GM23338 (cell line): ENCODE measurements at regions not wholly inside any gene's neighbourhood (a gene's known extent, or its start where the extent isn't known, plus 50 kb on each side); places are given as distances from the start of the nearest gene placed in this dataset.

Source experiments
- ATAC-seq: fragments of 200-7000 bp; cut with Tn5 transposase; 3 replicates; pipeline ENCODE4 v1.9.1; 2020
- DNase-seq: peaks from one replicate; pipeline ENCODE4 v3.0.0-alpha.2; 2015; ENCODE audit warnings: low spot score
- H2AFZ ChIP-seq: fragments of 200-600 bp; sonication (generic); 2 replicates; pipeline ENCODE4 v1.8.0; 2016; ENCODE audit warnings: antibody characterized with exemption, mild to moderate bottlenecking, moderate library complexity
- H3F3A ChIP-seq: fragments of 200-600 bp; sonication (generic); replicated peaks from 2 replicates; pipeline ENCODE4 v1.8.0; 2017; ENCODE audit warnings: antibody characterized with exemption, mixed run types, low read depth
- H3K27ac ChIP-seq: fragments of 200-600 bp; sonication (generic); 2 replicates; pipeline ENCODE4 v1.6.1; 2016; ENCODE audit warnings: low read depth
- H3K27me3 ChIP-seq: fragments of 200-600 bp; sonication (generic); 2 replicates; pipeline ENCODE4 v1.8.0; 2016; ENCODE audit warnings: mild to moderate bottlenecking, mixed run types, moderate library complexity; ENCODE audit not compliant: insufficient read depth
- H3K36me3 ChIP-seq: fragments of 200-600 bp; sonication (generic); 2 replicates; pipeline ENCODE4 v1.8.0; 2016; ENCODE audit warnings: mild to moderate bottlenecking; ENCODE audit not compliant: insufficient read depth
- H3K4me1 ChIP-seq: fragments of 200-600 bp; sonication (generic); 2 replicates; pipeline ENCODE4 v1.8.0; 2016; ENCODE audit warnings: mild to moderate bottlenecking, moderate library complexity; ENCODE audit not compliant: insufficient read depth
- H3K4me2 ChIP-seq: fragments of 200-600 bp; sonication (generic); 2 replicates; pipeline ENCODE4 v1.7.1; 2017; ENCODE audit warnings: mixed run types
- H3K4me3 ChIP-seq: fragments of 200-600 bp; sonication (generic); 2 replicates; pipeline ENCODE4 v1.6.1; 2016; ENCODE audit warnings: mixed run types
- H3K79me2 ChIP-seq: fragments of 200-600 bp; sonication (generic); replicated peaks from 2 replicates; pipeline ENCODE4 v1.8.0; 2017; ENCODE audit warnings: mild to moderate bottlenecking; ENCODE audit not compliant: insufficient read depth
- H3K9me2 ChIP-seq: fragments of 200-600 bp; sonication (generic); 2 replicates; pipeline ENCODE4 v1.8.0; 2017; ENCODE audit not compliant: insufficient read depth
- H4K20me1 ChIP-seq: fragments of 200-600 bp; sonication (generic); replicated peaks from 2 replicates; pipeline ENCODE4 v1.8.0; 2017; ENCODE audit warnings: mild to moderate bottlenecking; ENCODE audit not compliant: insufficient read depth
- H3K27ac Mint-ChIP-seq: 2 replicates; pipeline ENCODE4 v1.8.0; 2020; ENCODE audit warnings: inconsistent platforms, mild to moderate bottlenecking, moderate library complexity, mixed read lengths
- H3K27me3 Mint-ChIP-seq: 3 replicates; pipeline ENCODE4 v1.8.0; 2022; ENCODE audit warnings: low read depth, mild to moderate bottlenecking, moderate library complexity, mixed read lengths, inconsistent platforms; ENCODE audit not compliant: insufficient read depth, poor library complexity
- H3K36me3 Mint-ChIP-seq: 3 replicates; pipeline ENCODE4 v1.8.0; 2021; ENCODE audit warnings: low read depth, mild to moderate bottlenecking, inconsistent platforms, moderate library complexity, mixed read lengths
- H3K4me1 Mint-ChIP-seq: 3 replicates; pipeline ENCODE4 v1.8.0; 2020; ENCODE audit warnings: mild to moderate bottlenecking, inconsistent platforms, mixed read lengths
- H3K4me3 Mint-ChIP-seq: 3 replicates; pipeline ENCODE4 v1.8.0; 2021; ENCODE audit warnings: moderate library complexity, mild to moderate bottlenecking, inconsistent platforms, mixed read lengths
- H3K9me3 Mint-ChIP-seq: 3 replicates; pipeline ENCODE4 v1.8.0; 2020; ENCODE audit warnings: moderate library complexity, mild to moderate bottlenecking, inconsistent platforms, mixed read lengths
- EZH2phosphoT487 ChIP-seq: fragments of 200-600 bp; sonication (generic); IDR thresholded peaks from one replicate; pipeline ENCODE4 v1.8.1; 2018; ENCODE audit warnings: antibody characterized with exemption; ENCODE audit not compliant: unreplicated experiment
- JUNB ChIP-seq: IDR thresholded peaks from one replicate; pipeline ENCODE4 v1.6.1; 2016; ENCODE audit warnings: antibody characterized with exemption; ENCODE audit not compliant: unreplicated experiment
- POLR2AphosphoS5 ChIP-seq: IDR thresholded peaks from 2 replicates; pipeline ENCODE4 v1.6.1; 2016; ENCODE audit warnings: antibody characterized with exemption, low read depth
- ZNF114 ChIP-seq: fragments of 250-450 bp; sonication (Bioruptor Pico); IDR thresholded peaks from 2 replicates; pipeline ENCODE4 v1.5.0; 2020; ENCODE audit warnings: mild to moderate bottlenecking, moderate library complexity
- ZNF331 ChIP-seq: fragments of 250-450 bp; sonication (Bioruptor Pico); IDR thresholded peaks from 2 replicates; pipeline ENCODE4 v1.5.0; 2020; ENCODE audit warnings: low read depth, mild to moderate bottlenecking, moderate library complexity
- TF ChIP-seq, protein P1 (sequence below): fragments of 250-450 bp; sonication (Bioruptor Pico); IDR thresholded peaks from 2 replicates; pipeline ENCODE4 v1.5.0; 2020; ENCODE audit warnings: mild to moderate bottlenecking, moderate library complexity
- TF ChIP-seq, protein P2 (sequence below), 2 experiments: fragments of 200-600 bp in 1 of 2; sonication (generic) in 1 of 2; conservative IDR thresholded peaks; 2 replicates each; pipeline versions ENCODE4 v1.5.1 to v1.6.1; 2016 to 2017; ENCODE audit warnings: antibody characterized with exemption in 2 of 2, low read depth in 2 of 2, mild to moderate bottlenecking in 2 of 2, moderate library complexity in 1 of 2
- TF ChIP-seq, protein P3 (sequence below): IDR thresholded peaks from one replicate; pipeline ENCODE4 v1.6.1; 2018; ENCODE audit warnings: antibody characterized with exemption; ENCODE audit not compliant: unreplicated experiment

- TF ChIP-seq, protein P1, sequence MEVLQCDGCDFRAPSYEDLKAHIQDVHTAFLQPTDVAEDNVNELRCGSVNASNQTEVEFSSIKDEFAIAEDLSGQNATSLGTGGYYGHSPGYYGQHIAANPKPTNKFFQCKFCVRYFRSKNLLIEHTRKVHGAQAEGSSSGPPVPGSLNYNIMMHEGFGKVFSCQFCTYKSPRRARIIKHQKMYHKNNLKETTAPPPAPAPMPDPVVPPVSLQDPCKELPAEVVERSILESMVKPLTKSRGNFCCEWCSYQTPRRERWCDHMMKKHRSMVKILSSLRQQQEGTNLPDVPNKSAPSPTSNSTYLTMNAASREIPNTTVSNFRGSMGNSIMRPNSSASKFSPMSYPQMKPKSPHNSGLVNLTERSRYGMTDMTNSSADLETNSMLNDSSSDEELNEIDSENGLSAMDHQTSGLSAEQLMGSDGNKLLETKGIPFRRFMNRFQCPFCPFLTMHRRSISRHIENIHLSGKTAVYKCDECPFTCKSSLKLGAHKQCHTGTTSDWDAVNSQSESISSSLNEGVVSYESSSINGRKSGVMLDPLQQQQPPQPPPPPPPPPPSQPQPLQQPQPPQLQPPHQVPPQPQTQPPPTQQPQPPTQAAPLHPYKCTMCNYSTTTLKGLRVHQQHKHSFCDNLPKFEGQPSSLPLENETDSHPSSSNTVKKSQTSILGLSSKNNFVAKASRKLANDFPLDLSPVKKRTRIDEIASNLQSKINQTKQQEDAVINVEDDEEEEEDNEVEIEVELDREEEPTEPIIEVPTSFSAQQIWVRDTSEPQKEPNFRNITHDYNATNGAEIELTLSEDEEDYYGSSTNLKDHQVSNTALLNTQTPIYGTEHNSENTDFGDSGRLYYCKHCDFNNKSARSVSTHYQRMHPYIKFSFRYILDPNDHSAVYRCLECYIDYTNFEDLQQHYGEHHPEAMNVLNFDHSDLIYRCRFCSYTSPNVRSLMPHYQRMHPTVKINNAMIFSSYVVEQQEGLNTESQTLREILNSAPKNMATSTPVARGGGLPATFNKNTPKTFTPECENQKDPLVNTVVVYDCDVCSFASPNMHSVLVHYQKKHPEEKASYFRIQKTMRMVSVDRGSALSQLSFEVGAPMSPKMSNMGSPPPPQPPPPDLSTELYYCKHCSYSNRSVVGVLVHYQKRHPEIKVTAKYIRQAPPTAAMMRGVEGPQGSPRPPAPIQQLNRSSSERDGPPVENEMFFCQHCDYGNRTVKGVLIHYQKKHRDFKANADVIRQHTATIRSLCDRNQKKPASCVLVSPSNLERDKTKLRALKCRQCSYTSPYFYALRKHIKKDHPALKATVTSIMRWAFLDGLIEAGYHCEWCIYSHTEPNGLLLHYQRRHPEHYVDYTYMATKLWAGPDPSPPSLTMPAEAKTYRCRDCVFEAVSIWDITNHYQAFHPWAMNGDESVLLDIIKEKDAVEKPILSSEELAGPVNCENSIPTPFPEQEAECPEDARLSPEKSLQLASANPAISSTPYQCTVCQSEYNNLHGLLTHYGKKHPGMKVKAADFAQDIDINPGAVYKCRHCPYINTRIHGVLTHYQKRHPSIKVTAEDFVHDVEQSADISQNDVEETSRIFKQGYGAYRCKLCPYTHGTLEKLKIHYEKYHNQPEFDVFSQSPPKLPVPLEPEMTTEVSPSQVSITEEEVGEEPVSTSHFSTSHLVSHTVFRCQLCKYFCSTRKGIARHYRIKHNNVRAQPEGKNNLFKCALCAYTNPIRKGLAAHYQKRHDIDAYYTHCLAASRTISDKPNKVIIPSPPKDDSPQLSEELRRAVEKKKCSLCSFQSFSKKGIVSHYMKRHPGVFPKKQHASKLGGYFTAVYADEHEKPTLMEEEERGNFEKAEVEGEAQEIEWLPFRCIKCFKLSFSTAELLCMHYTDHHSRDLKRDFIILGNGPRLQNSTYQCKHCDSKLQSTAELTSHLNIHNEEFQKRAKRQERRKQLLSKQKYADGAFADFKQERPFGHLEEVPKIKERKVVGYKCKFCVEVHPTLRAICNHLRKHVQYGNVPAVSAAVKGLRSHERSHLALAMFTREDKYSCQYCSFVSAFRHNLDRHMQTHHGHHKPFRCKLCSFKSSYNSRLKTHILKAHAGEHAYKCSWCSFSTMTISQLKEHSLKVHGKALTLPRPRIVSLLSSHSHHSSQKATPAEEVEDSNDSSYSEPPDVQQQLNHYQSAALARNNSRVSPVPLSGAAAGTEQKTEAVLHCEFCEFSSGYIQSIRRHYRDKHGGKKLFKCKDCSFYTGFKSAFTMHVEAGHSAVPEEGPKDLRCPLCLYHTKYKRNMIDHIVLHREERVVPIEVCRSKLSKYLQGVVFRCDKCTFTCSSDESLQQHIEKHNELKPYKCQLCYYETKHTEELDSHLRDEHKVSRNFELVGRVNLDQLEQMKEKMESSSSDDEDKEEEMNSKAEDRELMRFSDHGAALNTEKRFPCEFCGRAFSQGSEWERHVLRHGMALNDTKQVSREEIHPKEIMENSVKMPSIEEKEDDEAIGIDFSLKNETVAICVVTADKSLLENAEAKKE (CRISPR knock-in tag), result no peak
- TF ChIP-seq ZNF114 (CRISPR knock-in tag) (no peak), POLR2AphosphoS5 (no peak)
Observed at GRCh38 chr10:131700506-131700905, 200.3 kb upstream of the PPP2R2D start (continued).

- no peak overlapping the region for H3K4me3 ChIP-seq
- no peak overlapping the region for H3K4me3 Mint-ChIP-seq
- no peak for TF ChIP-seq JUNB
- no peak for TF ChIP-seq POLR2AphosphoS5
- no peak for TF ChIP-seq ZNF114 (CRISPR knock-in tag)
- no peak for TF ChIP-seq ZNF331 (CRISPR knock-in tag)
- TF ChIP-seq, protein P2, sequence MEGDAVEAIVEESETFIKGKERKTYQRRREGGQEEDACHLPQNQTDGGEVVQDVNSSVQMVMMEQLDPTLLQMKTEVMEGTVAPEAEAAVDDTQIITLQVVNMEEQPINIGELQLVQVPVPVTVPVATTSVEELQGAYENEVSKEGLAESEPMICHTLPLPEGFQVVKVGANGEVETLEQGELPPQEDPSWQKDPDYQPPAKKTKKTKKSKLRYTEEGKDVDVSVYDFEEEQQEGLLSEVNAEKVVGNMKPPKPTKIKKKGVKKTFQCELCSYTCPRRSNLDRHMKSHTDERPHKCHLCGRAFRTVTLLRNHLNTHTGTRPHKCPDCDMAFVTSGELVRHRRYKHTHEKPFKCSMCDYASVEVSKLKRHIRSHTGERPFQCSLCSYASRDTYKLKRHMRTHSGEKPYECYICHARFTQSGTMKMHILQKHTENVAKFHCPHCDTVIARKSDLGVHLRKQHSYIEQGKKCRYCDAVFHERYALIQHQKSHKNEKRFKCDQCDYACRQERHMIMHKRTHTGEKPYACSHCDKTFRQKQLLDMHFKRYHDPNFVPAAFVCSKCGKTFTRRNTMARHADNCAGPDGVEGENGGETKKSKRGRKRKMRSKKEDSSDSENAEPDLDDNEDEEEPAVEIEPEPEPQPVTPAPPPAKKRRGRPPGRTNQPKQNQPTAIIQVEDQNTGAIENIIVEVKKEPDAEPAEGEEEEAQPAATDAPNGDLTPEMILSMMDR (conservative IDR thresholded peaks at IDR 0.05; ENCODE audit: low read depth in 2 of 2), result no peak
- TF ChIP-seq EZH2phosphoT487, result no peak
- TF ChIP-seq, protein P3, sequence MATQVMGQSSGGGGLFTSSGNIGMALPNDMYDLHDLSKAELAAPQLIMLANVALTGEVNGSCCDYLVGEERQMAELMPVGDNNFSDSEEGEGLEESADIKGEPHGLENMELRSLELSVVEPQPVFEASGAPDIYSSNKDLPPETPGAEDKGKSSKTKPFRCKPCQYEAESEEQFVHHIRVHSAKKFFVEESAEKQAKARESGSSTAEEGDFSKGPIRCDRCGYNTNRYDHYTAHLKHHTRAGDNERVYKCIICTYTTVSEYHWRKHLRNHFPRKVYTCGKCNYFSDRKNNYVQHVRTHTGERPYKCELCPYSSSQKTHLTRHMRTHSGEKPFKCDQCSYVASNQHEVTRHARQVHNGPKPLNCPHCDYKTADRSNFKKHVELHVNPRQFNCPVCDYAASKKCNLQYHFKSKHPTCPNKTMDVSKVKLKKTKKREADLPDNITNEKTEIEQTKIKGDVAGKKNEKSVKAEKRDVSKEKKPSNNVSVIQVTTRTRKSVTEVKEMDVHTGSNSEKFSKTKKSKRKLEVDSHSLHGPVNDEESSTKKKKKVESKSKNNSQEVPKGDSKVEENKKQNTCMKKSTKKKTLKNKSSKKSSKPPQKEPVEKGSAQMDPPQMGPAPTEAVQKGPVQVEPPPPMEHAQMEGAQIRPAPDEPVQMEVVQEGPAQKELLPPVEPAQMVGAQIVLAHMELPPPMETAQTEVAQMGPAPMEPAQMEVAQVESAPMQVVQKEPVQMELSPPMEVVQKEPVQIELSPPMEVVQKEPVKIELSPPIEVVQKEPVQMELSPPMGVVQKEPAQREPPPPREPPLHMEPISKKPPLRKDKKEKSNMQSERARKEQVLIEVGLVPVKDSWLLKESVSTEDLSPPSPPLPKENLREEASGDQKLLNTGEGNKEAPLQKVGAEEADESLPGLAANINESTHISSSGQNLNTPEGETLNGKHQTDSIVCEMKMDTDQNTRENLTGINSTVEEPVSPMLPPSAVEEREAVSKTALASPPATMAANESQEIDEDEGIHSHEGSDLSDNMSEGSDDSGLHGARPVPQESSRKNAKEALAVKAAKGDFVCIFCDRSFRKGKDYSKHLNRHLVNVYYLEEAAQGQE, result no peak
Observed at GRCh38 chr10:131701131-131701947, 199.5 kb upstream of the PPP2R2D start.

More at GRCh38 chr10:131701131-131701947, 199.5 kb upstream of the PPP2R2D start:
- Histone ChIP-seq H3K36me3 (no peaks in the 10 kb centered on the region), H3K4me1 (no peaks in the 10 kb centered on the region), H4K20me1 (no peaks in the 10 kb centered on the region), H3K9me2 (no peaks in the 10 kb centered on the region), H3K27ac (no peak overlapping the region), H3K79me2 (no peaks in the 10 kb centered on the region), H3F3A (no peaks in the 10 kb centered on the region), H3K4me2 (no peak overlapping the region), H2AFZ (no peak overlapping the region), H3K27me3 (no peaks in the 10 kb centered on the region)
- Mint-ChIP-seq H3K9me3 (peaks cover 3% of the 10 kb centered on the region; the same call in 2 of the 3 replicates), H3K27ac (no peak overlapping the region), H3K36me3 (no peaks in the 10 kb centered on the region), H3K27me3 (peaks cover 8% of the 10 kb centered on the region), H3K4me1 (peaks cover 5% of the 10 kb centered on the region)
- no peak for ATAC-seq
- DNase-seq, result no peak
